Mucosa of gallbladder (tissue), 1 donor: ENCODE measurements at regions not wholly inside any gene's neighbourhood (a gene's known extent, or its start where the extent isn't known, plus 50 kb on each side); places are given as distances from the start of the nearest gene placed in this dataset.

ENCODE experiments used
- DNase-seq: peaks from one replicate; pipeline ENCODE4 v3.0.0-alpha.2; 2020; ENCODE audit warnings: low spot score
- donor health status: DM: no; HTN: no; CAD: no.

GRCh38 chr17:14946481-14946880 is 318.6 kb downstream of the PMP22 start:
- DNase-seq: no peak

- no peak for DNase-seq
Observed at GRCh38 chr17:14942526-14943190, 322.5 kb downstream of the PMP22 start.

- DNase-seq: no peak
Observed at GRCh38 chr17:14940938-14941265, 324.2 kb downstream of the PMP22 start.

GRCh38 chr17:14940108-14940937 is 324.8 kb downstream of the PMP22 start:
- no peak for DNase-seq

GRCh38 chr17:14935845-14936485 is 329.2 kb downstream of the PMP22 start:
- no peak for DNase-seq

- DNase-seq: no peak
Observed at GRCh38 chr17:14935139-14935841, 329.8 kb downstream of the PMP22 start.

GRCh38 chr17:14933676-14934075 is 331.4 kb downstream of the PMP22 start:
- DNase-seq: no peak

- DNase-seq: peak; percentile 59
Observed at GRCh38 chr17:14926526-14927122, 338.5 kb downstream of the PMP22 start.

- DNase-seq: no peak
Observed at GRCh38 chr17:14926073-14926472, 339.1 kb downstream of the PMP22 start.

GRCh38 chr17:14925498-14925897 is 339.6 kb downstream of the PMP22 start:
- no peak for DNase-seq

GRCh38 chr17:14923981-14924380 is 341.1 kb downstream of the PMP22 start:
- no peak for DNase-seq

GRCh38 chr17:14922411-14922810 is 342.7 kb downstream of the PMP22 start:
- DNase-seq: peak; percentile 57

GRCh38 chr17:14921936-14922335 is 343.2 kb downstream of the PMP22 start:
- DNase-seq: no peak

GRCh38 chr17:14919631-14920213 is 345.4 kb downstream of the PMP22 start:
- no peak for DNase-seq

GRCh38 chr17:14919094-14919493 is 346.0 kb downstream of the PMP22 start:
- DNase-seq: no peak

GRCh38 chr17:14918540-14918939 is 346.6 kb downstream of the PMP22 start:
- no peak for DNase-seq

GRCh38 chr17:14910916-14911315 is 354.2 kb downstream of the PMP22 start:
- no peak for DNase-seq

GRCh38 chr17:14904386-14904785 is 360.7 kb downstream of the PMP22 start:
- DNase-seq: no peak

GRCh38 chr17:14903854-14904253 is 361.3 kb downstream of the PMP22 start:
- no peak for DNase-seq

- no peak for DNase-seq
Observed at GRCh38 chr17:14902803-14903202, 362.3 kb downstream of the PMP22 start.

- DNase-seq: no peak
Observed at GRCh38 chr17:14902297-14902696, 362.8 kb downstream of the PMP22 start.

- DNase-seq: no peak
Observed at GRCh38 chr17:14901376-14901775, 363.8 kb downstream of the PMP22 start.
